HEK293T (cell line): ENCODE measurements at regions not wholly inside any gene's neighbourhood (a gene's known extent, or its start where the extent isn't known, plus 50 kb on each side); places are given as distances from the start of the nearest gene placed in this dataset.

Experiments
- CTCF ChIA-PET: fragments of 350-600 bp; formaldehyde crosslinking; extraction: SDS; loops from one replicate; lab custom pipeline; 2021; ENCODE audit warnings: antibody characterized with exemption, inconsistent platforms; lab: Yijun Ruan, JAX
- POLR2A ChIA-PET: fragments of 350-600 bp; formaldehyde crosslinking; extraction: SDS; loops from one replicate; lab custom pipeline; 2020; ENCODE audit warnings: antibody characterized with exemption, inconsistent platforms; lab: Yijun Ruan, JAX
- DNase-seq: peaks from one replicate; pipeline ENCODE4 v3.0.0; 2012; ENCODE audit warnings: mixed read lengths; ENCODE audit errors: extremely low spot score
- ARNT ChIP-seq: fragments of 450-650 bp; IDR thresholded peaks from 2 replicates; pipeline ENCODE4 v1.6.1; 2017; ENCODE audit warnings: mild to moderate bottlenecking
- BHLHE40 ChIP-seq: fragments of 450-650 bp; IDR thresholded peaks from 2 replicates; pipeline ENCODE4 v1.6.1; 2016; ENCODE audit warnings: mild to moderate bottlenecking, moderate library complexity, borderline replicate concordance
- CTBP1 ChIP-seq: fragments of 450-650 bp; IDR thresholded peaks from 2 replicates; pipeline ENCODE4 v1.6.1; 2016; ENCODE audit warnings: borderline replicate concordance
- ELF4 ChIP-seq: fragments of 450-650 bp; IDR thresholded peaks from 2 replicates; pipeline ENCODE4 v1.6.1; 2017; ENCODE audit warnings: antibody characterized with exemption
- FOXA1 ChIP-seq: fragments of 450-650 bp; IDR thresholded peaks from 2 replicates; pipeline ENCODE4 v1.6.1; 2016; ENCODE audit warnings: mild to moderate bottlenecking
- FOXK2 ChIP-seq: fragments of 450-650 bp; IDR thresholded peaks from 2 replicates; pipeline ENCODE4 v1.6.1; 2016; ENCODE audit warnings: mild to moderate bottlenecking
- FOXM1 ChIP-seq: fragments of 450-650 bp; IDR thresholded peaks from 2 replicates; pipeline ENCODE4 v1.6.1; 2017; ENCODE audit warnings: mild to moderate bottlenecking, borderline replicate concordance
- HDGF ChIP-seq: fragments of 450-650 bp; IDR thresholded peaks from 2 replicates; pipeline ENCODE4 v1.6.1; 2017; ENCODE audit warnings: antibody characterized with exemption, borderline replicate concordance
- L3MBTL2 ChIP-seq: fragments of 450-650 bp; conservative IDR thresholded peaks from 2 replicates; pipeline ENCODE4 v1.6.1; 2016; ENCODE audit warnings: mild to moderate bottlenecking
- LEF1 ChIP-seq: fragments of 450-650 bp; IDR thresholded peaks from 2 replicates; pipeline ENCODE4 v1.6.1; 2017; ENCODE audit warnings: mild to moderate bottlenecking, borderline replicate concordance
- NFRKB ChIP-seq: fragments of 450-650 bp; IDR thresholded peaks from 2 replicates; pipeline ENCODE4 v1.6.1; 2016; ENCODE audit warnings: mild to moderate bottlenecking, moderate library complexity
- SP1 ChIP-seq: fragments of 450-650 bp; IDR thresholded peaks from 2 replicates; pipeline ENCODE4 v1.6.1; 2017
- SUZ12 ChIP-seq: fragments of 450-650 bp; IDR thresholded peaks from 2 replicates; pipeline ENCODE4 v1.6.1; 2016; ENCODE audit warnings: mild to moderate bottlenecking
- TARDBP ChIP-seq: fragments of 450-650 bp; IDR thresholded peaks from 2 replicates; pipeline ENCODE4 v1.6.1; 2016
- ZNF384 ChIP-seq: fragments of 450-650 bp; IDR thresholded peaks from 2 replicates; pipeline ENCODE4 v1.6.1; 2016
- TF ChIP-seq, protein P1 (sequence below): fragments of 450-650 bp; IDR thresholded peaks from 2 replicates; pipeline ENCODE4 v1.6.1; 2016

DNA sequence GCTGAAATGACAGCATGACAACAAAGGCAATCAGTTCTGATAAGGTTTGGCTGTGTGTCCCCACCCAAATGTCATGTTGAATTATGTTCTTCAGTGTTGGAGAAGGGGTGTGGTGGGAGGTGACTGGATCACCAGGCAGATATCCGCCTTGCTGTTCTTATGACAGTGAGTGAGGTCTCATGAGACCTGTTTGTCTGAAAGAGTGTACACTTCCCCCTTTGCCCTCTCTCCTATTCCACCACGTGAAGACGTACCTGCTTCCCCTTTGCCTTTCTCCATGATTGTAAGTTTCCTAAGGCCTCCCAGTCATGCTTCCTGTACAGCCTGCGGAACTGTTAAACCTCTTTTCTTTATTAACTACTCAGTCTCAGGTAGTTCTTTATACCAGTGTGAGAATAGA is 553.0 kb downstream of the DCDC2C start:
- no peak for DNase-seq
- POLR2A ChIA-PET: no interaction called here
- TF ChIP-seq ARNT (no peak), BHLHE40 (no peak), FOXK2 (no peak), CTBP1 (no peak), FOXM1 (no peak), TARDBP (no peak), ZNF384 (no peak), NFRKB (no peak), L3MBTL2 (no peak), SP1 (no peak), FOXA1 (no peak), LEF1 (no peak), HDGF (no peak), SUZ12 (no peak), ELF4 (no peak)
- TF ChIP-seq, protein P1, sequence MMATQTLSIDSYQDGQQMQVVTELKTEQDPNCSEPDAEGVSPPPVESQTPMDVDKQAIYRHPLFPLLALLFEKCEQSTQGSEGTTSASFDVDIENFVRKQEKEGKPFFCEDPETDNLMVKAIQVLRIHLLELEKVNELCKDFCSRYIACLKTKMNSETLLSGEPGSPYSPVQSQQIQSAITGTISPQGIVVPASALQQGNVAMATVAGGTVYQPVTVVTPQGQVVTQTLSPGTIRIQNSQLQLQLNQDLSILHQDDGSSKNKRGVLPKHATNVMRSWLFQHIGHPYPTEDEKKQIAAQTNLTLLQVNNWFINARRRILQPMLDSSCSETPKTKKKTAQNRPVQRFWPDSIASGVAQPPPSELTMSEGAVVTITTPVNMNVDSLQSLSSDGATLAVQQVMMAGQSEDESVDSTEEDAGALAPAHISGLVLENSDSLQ: no peak
- CTCF ChIA-PET: no interaction called here

- ChIA-PET POLR2A (no interaction called here), CTCF (no interaction called here)
- no peak for DNase-seq
- no peak for TF ChIP-seq SUZ12
- TF ChIP-seq ELF4: no peak
- TF ChIP-seq ZNF384: no peak
- no peak for TF ChIP-seq BHLHE40
- TF ChIP-seq LEF1: no peak
- no peak for TF ChIP-seq FOXM1
- TF ChIP-seq NFRKB: no peak
Observed at GRCh38 chr2:4258563-4258962, 555.2 kb downstream of the DCDC2C start.

GRCh38 chr2:4265936-4266335 is 562.6 kb downstream of the DCDC2C start:
- CTCF ChIA-PET: no interaction called here
- TF ChIP-seq ZNF384: no peak
- no peak for TF ChIP-seq NFRKB
- TF ChIP-seq HDGF: no peak
- no peak for TF ChIP-seq SP1
- TF ChIP-seq ELF4: no peak
- TF ChIP-seq ARNT: no peak
- POLR2A ChIA-PET: no interaction called here
- DNase-seq: no peak

DNA sequence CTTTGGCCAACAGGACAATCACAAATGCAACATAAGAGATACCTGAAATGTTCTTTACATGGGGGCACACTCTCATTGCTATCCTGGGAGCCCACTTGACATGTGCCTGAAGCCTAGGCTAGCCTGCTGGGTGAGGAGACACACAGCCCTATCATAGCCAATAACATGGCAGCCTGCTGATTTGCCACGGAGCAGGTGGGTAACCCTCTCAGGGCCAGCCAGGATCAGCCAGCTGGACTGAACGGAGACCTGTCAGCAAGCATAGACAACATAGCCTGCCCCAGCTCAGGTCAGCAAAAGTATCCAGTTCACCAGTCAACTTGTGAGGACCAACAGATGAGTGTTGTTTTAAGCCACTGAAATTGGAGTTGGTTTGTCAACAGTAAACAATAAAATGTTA is 566.5 kb downstream of the DCDC2C start:
- ChIA-PET CTCF (no interaction called here), POLR2A (no interaction called here)
- no peak for TF ChIP-seq FOXK2
- TF ChIP-seq FOXM1: no peak
- no peak for TF ChIP-seq FOXA1
- no peak for TF ChIP-seq NFRKB
- TF ChIP-seq L3MBTL2: no peak
- no peak for TF ChIP-seq ELF4
- no peak for TF ChIP-seq HDGF
- no peak for DNase-seq

DNA sequence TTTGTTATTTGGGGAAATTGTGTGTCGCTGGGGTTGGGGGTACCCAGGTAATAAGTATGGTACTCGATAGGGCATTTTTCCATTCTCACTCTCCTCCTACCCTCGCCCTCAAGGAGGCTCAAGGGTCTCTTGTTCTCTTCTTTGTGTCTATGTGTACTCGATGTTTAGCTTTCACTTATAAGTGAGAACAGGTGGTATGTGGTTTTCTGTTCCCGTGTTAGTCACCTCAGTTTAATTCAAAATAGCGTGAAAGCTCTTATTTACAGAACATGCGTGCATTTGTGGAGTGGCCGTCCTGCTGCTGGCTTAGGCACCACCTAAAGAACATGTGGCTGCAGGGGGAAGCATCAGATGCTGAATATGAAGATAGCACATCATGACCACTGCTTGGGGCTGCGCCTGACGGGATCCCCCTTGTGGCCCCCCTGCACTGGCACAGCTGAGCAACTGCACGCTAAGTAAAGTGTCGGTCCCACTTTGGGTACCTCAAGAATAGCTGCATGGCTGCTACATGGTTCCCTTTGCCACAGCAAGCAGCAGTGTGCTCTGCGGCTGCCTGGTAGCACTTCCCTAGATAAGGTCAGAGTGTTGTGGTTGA is 569.0 kb downstream of the DCDC2C start:
- ChIA-PET CTCF (no interaction called here), POLR2A (no interaction called here)
- no peak for TF ChIP-seq ARNT
- TF ChIP-seq HDGF: no peak
- TF ChIP-seq ZNF384: no peak
- no peak for TF ChIP-seq TARDBP
- TF ChIP-seq LEF1: no peak
- no peak for TF ChIP-seq BHLHE40
- no peak for TF ChIP-seq FOXA1
- no peak for TF ChIP-seq CTBP1
- no peak for TF ChIP-seq ELF4
- no peak for TF ChIP-seq FOXM1
- no peak for TF ChIP-seq SUZ12
- TF ChIP-seq SP1: no peak
- TF ChIP-seq, protein P1: no peak
- no peak for TF ChIP-seq NFRKB
- no peak for TF ChIP-seq L3MBTL2
- no peak for TF ChIP-seq FOXK2
- no peak for DNase-seq

GRCh38 chr2:4278392-4278791 is 575.0 kb downstream of the DCDC2C start:
- ChIA-PET POLR2A (no interaction called here), CTCF (no interaction called here)
- no peak for DNase-seq
- TF ChIP-seq, protein P1: no peak
- TF ChIP-seq LEF1: no peak
- TF ChIP-seq NFRKB: no peak
- no peak for TF ChIP-seq L3MBTL2

DNA sequence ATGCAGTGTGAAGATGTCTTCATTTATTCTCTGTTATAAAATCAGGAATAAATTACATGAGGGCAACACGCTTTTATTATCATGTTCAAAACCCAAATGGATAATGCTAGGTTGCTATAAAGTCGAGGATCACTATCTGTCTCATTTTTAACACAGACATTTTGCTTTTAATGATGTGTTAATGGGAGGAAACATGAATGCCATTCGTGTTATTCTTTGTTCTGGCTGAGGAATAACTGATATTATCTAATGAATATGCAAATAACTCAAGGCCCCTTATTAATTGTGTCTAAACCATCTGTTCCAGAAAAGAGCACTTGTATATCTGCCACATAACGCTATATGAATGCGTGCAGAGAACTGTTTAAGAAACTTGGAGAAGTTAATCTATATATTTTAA is 576.1 kb downstream of the DCDC2C start:
- POLR2A ChIA-PET: no interaction called here
- CTCF ChIA-PET: no interaction called here
- DNase-seq: no peak
- no peak for TF ChIP-seq TARDBP
- TF ChIP-seq NFRKB: no peak
- no peak for TF ChIP-seq ARNT
- TF ChIP-seq, protein P1: no peak
- no peak for TF ChIP-seq FOXA1
- no peak for TF ChIP-seq ELF4
- TF ChIP-seq SP1: no peak
- no peak for TF ChIP-seq L3MBTL2
